ENCODE measurements at regions not wholly inside any gene's neighbourhood (a gene's known extent, or its start where the extent isn't known, plus 50 kb on each side); places are given as distances from the start of the nearest gene placed in this dataset.

DNA sequence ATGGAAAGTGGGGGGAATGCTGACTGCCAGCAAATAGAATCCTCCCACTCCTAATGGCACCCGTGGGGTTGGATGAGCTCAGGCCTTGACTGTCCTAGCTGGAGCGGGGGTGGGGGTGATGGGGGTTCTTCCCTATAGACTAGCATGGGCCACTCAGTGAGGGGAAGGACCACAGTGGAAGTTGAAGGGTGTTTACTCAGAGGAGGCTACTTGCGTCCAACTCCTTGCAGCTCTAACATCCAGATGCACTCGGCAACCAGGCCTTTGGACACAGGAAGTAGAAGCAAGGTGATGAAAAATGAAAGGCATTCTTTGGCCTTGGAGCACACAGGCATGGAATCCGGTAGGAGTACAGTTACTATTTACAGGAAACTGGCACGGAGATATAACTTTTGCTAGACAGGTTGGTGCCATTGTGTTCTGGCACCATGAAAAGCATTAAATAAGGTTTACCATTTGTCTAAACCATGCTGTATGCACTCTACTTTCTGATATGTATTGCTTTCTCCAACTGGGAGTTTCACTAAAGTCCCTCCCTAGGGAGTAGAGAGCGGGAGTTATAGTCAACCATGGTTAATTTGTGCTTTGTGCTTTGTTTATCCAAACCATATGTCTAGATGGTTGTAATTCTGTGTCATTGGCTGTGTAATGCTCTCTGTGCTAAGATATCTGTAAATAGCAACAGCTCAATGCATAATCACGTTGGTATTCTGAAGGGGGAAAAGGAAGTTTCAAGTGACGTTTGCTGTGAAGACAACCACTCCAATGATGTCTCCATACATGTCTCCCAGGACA, 125.3 kb downstream of the TSHZ3 start:
- DNase-seq (ENCODE audit: low read depth in 2 of 2) = no peak

DNA sequence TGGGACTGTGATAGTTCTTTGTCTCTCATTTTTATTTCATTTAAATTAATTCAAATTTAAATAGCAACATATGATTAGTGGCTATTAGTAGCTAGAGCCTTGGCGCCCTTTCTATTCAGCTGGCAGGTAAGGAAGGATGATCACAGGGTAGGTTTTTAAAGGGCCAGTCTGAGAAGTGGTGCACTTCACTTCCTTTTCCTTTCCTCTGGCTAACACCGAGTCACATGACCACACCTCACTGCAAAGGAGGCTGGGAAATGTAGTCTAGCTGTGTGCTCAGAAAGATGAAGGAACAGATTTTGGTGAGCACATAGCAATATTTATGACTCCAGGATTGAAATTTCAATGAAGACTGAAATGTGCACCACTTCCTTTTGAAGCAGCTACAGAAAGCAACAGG, 128.7 kb downstream of the TSHZ3 start:
- no peak for DNase-seq (ENCODE audit: low read depth in 2 of 2)

DNA sequence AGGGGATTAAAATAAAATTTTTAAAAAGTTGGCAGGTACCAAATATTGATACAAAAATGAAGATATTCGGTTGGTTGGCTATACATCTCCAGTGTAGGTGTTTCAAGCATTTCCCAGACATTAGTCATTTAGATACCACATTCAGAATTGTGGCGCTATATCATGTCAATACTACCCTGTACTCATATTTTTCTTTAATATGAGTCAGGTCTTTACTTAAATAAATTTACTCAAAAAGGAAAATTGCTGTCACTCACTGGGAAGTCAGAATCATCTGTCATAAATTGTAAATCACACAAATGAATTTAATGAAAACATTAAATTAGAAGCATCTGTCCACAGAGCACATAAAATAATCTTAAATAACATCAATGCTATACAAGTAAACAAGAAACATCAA, 134.2 kb downstream of the TSHZ3 start:
- DNase-seq (ENCODE audit: low read depth in 2 of 2) = no peak

DNA sequence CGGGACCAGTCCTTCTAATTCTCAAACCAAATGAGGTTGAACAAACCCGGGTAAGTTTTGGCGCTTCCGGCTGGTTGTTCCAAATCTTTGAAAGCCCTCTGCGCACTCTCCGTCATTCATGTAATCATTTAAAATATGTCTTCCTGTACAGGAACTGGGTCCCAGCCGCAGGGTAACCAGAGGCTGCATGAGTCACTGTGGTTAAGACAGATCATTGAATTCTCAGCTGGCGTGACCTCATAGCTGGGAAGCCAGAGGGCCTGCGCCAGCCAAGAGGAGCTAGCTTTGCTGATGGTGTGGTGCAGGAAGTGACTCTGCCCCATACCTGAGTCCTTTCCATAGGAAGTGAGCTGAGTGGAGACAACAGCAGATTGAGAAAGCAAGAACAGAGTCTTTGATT, 135.2 kb downstream of the TSHZ3 start:
- DNase-seq (ENCODE audit: low read depth in 2 of 2) = peak in 1 of 2 donors; percentile 17

DNA sequence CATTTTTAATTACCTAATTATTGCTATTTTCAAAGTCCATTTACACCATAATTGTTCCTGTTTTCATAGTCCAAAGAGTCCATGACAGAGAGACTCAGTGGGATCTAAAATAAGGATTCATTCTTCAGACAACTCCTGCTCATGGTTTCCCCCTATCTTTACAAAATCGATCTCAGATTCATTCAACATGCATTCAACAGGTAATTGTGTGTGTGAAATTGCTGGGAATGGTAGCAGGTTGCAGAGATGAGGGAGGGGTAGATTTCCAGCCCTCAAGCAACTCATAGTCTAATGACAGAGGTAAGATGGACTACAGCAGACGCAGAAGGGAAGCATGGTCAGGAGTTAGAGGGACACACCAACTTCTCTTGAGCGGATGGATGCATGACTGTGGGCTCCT, 138.1 kb downstream of the TSHZ3 start:
- no peak for DNase-seq (ENCODE audit: low read depth in 2 of 2)

DNA sequence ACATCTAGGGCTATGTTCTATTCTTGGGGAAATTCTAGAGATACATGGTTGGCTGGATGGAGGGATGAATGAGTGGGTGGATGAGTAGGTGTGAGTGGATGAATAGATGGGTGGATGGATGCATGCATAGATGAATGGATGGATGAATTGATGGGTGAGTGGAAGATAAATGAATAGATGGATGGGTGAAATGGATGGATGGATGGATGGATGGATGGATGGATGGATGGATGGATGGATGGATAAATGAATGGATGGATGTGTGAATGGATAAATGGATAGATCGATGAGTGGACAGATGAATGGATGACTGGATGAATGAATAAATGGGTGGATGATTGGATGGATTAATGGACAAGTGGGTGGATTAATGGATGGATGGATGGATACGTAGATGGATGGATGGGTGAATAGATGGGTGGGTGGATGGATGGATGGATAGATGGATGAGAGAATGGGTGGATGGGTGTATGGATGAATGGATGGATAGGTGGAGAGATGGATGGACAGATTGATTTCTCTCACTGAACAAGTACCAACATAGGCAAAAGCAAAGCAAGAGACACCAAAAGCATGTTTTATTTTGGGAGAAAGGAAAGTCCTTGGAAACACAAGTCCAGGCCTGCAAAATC, 143.2 kb downstream of the TSHZ3 start:
- no peak for DNase-seq (ENCODE audit: low read depth in 2 of 2)

DNA sequence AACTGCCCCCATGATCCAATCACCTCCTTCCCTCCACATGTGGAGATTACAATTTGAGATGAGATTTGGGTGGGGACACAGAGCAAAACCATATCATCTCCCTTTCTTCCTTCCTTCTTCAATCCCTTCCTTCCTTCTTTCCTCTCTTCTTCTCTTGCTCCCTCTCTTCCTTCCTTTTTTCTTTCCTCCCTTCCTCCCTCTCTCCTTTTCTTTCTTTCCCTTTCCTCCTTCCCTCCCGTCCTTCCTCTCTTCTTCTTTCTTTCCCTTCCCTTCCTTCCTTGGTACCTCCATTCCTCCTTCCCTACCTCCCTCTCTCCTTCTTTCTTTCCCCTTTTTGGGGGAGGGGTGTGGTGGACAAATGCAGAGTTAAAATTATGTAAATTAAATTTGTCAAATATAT, 145.1 kb downstream of the TSHZ3 start:
- no peak for DNase-seq (ENCODE audit: low read depth in 2 of 2)

DNA sequence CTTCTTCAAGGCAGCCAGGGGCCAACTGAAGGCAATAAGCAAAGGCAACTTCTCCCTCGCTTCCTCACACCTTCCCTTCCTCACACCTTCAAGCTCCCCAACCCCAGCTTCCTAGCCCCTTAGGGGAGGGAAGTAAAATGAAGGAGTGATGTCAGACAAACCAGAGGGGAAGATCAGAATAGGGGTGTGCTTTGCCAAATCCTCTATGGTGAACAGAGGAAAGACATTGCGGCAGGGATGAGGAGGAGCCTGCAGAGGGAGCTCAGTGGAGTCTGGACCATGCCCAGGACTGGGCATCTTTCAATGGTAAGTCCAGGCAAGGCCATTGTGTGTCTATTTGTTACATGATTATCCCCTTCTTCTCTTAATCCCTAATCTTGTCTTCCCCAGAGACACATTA, 164.0 kb downstream of the TSHZ3 start:
- DNase-seq (ENCODE audit: low read depth in 2 of 2) = no peak

DNA sequence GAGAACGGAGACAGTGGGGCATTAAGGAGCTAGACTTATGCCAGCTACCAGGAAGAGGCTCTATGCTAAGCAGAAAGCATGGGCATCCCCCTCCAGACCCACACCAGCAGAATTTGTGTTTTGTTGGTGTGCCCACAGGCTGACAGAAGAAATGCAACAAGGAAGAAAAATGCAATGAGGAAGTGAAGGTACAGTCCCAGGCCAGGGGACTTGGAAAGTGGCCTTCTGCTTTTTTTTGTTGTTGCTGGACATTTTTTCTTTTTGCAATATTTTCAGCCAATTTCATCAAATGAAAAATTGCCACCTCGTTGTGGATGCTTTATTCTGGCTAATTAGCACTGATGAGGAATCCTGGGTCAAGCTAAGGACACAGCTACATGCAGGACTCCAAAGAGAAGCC, 167.7 kb downstream of the TSHZ3 start:
- DNase-seq (ENCODE audit: low read depth in 2 of 2) = no peak

DNA sequence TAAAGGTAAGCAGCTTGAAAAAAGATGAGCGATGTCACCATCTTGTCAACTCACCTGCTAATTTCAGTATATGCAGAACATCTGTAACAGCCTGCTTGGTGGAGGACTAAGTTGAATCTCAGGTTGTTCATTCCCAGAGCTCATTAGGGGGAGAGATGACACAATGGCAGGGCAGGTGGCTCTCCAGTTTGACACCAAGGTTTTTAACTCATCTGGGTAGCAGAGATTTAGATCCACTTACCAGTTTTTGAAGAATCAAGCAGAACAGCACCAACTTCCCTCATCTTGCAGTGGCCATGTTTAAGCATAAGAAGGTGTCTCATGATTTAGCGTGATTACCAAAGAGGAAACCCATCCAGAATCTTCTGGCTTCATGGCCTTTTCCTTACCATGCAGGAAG, 168.3 kb downstream of the TSHZ3 start:
- no peak for DNase-seq (ENCODE audit: low read depth in 2 of 2)

DNA sequence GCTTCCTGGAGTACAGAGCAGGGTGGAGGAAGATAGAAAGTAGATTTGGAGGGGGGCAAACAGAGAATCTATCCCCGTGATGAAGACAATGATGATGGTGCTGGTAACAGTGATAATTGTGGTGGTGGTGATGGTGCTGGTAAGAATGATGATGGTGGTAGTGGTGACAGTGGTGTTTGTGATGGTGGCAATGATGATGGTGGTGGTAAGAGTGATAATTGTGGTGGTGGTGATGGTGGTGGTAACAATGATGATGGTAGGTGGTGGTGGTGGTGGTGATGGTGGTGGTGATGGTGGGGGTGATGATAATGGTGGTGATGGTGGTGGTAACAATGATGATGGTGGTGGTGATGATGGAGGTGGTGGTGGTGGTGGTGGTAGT, 169.8 kb downstream of the TSHZ3 start:
- DNase-seq (ENCODE audit: low read depth in 2 of 2) = no peak

DNA sequence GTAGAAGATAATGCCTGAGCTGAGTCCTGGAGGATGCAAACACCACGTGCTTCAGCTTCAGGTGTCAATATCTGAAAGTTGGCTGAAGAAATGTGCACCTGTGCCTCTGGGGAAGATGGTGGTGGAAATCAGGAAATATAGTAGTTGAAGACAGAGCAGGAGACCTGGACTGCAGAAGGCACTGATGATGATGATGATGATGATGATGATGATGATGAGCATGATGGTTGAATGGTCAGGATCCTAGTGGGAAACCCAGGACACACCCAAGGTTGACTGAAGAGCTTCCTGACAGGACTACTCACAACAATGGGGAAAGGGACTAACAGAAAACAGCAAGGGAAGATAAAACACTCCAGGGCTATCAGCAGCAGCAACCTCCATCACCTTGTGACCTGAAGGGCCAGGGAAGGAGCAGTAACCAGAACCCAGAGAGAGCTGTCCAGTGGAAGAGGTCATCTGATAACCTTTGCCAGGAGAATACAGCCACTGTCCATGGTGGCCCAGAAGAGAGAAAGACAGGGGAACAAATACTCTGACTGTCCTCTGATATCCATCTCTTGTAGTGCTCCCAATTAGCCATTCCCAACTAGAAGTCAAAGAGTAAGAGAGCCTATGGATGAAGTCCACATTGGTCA, 170.3 kb downstream of the TSHZ3 start:
- no peak for DNase-seq (ENCODE audit: low read depth in 2 of 2)

DNA sequence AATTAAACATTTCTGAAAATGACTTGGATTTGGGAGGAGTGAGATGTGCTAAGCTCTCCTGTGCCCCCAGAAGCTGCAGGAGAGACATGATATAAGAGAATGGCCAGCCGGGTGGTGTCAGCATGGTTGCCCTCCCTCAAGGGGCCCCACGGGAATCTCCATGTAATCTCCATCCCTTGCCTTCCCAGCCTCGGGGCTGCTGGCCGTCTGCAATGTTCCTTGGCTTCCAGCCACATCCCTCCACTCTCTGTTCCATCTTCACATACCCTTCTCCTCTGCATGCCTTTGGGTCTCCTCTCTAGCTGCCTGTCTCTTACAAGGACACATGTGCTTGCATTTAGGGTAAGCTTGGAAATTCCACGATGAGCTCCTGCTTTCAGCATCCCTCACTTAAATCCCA, 172.0 kb downstream of the TSHZ3 start:
- no peak for DNase-seq (ENCODE audit: low read depth in 2 of 2)

DNA sequence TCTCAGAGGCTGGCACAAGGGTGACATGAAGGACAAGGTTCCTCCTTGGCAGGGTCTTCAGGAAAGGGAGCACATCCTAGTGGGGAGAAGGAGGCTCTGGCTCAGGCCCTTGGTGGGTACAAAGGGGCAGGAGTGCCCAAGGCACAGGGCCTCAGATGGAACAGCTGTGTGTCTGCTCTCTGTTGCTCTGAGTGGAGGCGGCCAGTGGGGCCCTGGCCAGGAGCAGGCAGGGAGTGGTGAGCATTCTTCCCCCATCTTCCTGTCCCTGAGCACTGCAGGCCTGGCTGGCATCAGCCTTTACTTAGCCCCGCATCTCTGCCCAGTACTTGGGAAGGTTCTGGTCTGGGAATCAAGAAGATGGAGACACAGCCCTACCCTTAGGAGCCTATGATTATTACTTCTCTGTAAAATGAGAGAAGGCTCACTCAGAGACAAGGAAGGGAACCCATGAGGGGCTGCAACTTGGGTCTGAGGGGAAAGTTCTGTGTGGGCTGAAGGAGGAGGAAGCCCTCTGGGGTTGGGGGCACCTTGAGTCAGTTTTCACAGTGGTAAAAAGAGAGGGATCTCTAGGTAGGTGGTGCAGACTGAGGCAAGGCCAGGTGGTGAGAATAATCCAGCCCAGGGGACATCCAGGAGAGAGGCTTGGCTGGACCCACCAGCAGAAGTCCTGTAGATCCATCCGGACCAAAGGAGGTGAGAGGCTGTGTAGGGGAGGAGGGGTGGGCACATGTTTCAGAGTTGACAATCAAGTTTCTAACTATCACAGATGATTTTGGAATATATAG, 173.5 kb downstream of the TSHZ3 start:
- DNase-seq (ENCODE audit: low read depth in 2 of 2) = no peak

DNA sequence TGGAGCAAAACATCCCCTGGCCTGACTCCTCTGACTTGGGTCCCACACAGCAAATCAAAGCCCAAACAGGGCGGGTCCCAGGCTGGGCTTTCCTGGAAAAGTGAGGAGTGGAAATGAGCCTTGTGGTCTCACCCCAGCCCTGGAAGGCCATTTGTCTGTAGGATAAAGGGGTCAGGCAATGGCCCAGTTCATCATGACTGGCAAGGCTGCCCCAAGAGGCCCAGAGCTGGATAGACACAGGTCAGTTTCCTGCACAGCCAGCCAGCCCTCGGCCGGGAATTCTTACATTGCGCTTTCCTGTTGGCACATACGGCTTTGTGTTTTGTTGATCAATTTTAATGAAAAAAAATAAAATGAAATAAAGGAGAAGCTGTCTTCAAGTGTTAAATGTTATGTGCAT, 174.3 kb downstream of the TSHZ3 start:
- no peak for DNase-seq (ENCODE audit: low read depth in 2 of 2)

DNA sequence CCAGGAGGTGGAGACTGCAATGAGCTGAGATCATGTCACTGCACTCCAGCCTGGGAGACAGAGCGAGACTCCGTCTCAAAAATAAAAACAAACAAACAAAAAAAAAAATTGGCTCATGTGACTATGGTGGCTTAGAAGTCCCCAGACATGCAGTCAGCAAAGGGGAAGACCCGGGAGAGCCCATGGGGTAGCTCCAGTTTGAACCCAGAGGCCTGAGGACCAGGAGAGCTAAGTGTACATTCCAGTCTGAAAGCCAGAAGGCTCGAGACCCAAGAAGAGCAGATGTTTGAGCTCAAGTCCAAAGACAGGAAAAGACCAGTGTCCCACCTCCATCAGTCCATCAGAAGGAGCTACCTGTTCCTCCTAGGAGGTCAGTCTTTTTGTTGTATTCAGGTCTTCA, 175.2 kb downstream of the TSHZ3 start:
- DNase-seq (ENCODE audit: low read depth in 2 of 2) = no peak

DNA sequence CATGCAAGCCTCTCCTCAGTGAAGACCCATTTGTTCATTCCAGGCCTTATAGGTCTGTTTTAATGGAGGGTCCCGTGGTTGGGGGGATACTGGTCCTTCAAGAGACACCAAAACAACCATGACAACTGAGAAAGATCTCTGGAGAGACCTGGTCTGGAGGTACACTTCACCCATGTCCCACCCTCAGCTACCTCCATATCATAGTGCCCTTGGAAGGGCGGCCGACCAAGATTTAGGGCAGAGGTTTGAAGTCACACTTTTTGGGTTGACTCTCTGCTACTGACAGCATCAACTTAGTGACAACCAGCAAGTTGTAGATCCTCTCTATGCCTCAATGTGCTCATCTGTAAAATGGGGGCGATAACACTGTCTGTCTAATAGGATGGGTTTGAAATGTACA, 177.3 kb downstream of the TSHZ3 start:
- no peak for DNase-seq (ENCODE audit: low read depth in 2 of 2)

DNA sequence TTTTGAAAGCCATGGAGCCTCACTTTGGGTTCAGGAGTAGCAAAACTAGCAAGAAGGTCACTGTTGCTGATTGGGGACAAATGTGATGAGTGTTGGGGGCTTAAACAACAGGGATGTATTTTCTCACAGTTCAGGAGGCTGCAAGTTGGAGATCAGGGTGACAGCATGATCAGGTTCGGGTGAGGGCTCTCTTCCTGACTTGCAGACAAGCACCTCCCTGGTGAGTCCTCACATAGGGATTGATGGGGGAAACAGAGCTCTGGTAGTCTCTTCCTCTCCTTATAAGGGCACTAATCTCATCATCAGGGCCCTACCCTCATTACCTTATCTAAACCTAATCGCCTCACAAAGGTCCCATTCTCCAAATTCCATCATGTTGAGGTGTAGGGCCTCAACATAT, 179.2 kb downstream of the TSHZ3 start:
- no peak for DNase-seq (ENCODE audit: low read depth in 2 of 2)

DNA sequence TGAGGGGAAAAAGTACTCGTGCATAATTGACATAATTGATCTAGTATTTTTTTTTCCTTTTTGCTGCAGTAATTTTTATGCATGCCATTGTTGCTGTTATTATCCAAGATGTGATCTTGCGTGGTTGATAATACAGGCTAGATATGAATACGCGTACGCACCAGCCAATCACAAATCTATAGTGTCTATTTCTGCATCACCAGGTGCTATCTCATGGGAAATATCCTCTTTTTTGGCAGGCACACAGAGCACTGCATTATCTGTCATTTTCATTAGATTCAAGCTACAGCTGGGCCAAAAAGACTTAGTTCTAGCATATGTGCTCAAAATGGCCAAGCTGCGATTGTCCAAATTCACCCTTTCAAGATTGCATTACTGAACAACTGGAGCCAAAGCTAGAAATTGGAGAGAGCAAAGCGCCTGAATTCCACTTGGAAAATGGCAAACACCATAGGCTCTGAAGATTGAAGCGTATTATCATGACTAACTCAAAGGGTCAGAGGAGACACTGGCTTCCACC, 181.1 kb downstream of the TSHZ3 start:
- no peak for DNase-seq (ENCODE audit: low read depth in 2 of 2)

DNA sequence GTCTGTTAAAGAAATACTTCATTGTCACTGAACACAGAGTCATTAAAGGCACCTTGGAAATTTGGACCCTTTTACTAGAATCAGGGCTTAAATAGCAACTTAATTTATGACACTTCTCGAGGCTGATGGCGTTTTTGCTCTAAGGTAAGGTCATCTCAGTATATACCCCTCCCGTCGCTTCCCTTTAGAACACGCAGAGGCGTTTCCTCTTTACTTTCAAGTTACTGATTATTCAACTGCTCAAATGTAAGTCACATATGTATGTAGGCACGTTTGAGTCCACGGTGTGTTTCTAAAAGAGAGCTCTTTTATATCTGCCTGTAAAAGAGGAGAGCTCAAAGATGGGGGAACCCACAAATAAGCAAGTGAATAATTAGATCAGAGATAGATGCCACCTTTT, 181.5 kb downstream of the TSHZ3 start:
- DNase-seq (ENCODE audit: low read depth in 2 of 2) = no peak

DNA sequence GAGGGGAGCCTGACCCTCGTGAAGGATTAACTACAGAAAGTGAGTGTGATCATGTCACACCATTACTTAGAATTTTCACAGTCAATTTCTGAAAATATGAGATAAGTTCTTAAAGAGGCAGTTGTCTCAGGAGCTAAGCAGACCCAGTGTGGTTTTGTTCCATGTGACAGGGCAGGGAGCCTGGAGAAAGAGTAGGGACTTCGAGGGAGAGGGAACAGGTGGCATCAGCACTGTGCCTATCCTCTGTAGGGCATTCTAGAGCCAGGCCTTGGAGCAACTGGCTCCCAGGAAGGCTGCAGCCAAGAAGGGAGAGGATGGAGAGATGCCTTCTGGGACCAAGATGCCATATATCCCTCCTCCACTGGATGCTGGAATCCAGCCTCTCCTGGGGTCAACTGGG, 183.0 kb downstream of the TSHZ3 start:
- DNase-seq (ENCODE audit: low read depth in 2 of 2) = no peak

DNA sequence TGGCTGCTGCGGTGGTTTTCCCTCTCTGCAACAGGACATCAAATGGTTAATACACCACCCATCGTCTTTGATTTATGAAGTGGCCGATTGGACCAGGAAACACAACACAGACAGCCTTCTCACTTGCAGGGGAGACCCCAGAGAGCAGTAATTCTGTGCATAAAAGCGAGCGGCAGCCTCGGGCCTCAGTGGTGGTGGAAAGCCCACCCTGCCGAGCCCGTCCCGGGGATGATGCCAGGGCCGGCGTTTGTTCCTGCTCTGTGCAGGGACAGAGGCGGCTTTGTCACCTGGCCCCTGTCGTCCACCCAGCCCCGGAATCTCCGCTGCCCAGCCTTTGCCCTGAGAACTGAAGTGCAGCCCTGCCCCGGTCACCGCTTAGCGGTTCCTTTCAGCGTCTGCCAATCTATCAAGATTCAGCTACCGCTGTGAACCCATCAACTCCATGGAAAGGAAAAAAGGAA, 184.4 kb downstream of the TSHZ3 start:
- no peak for DNase-seq (ENCODE audit: low read depth in 2 of 2)
